Liver (tissue), 8 donors: ENCODE measurements at regions not wholly inside any gene's neighbourhood (a gene's known extent, or its start where the extent isn't known, plus 50 kb on each side); places are given as distances from the start of the nearest gene placed in this dataset.

Experiments
- DNase-seq: peaks from one replicate; pipeline ENCODE4 v3.0.0-alpha.2; 2017; ENCODE audit warnings: low spot score
- H3K27ac ChIP-seq, 2 donors: one replicate each; pipeline ENCODE4 v1.7.0; 2013; ENCODE audit warnings: inconsistent platforms in 2 of 2, low read length in 2 of 2, control low read depth in 1 of 2, low read depth in 1 of 2, mild to moderate bottlenecking in 1 of 2
- H3K27me3 ChIP-seq, 4 donors: one replicate each; pipeline versions ENCODE4 v1.6.1 to v1.7.0; 2013; ENCODE audit warnings: low read length in 3 of 4, inconsistent platforms in 1 of 4, mild to moderate bottlenecking in 1 of 4, moderate library complexity in 1 of 4; ENCODE audit not compliant: control insufficient read depth in 4 of 4, insufficient read depth in 4 of 4
- H3K36me3 ChIP-seq, 4 donors: one replicate each; pipeline versions ENCODE4 v1.6.1 to v1.7.0; 2013; ENCODE audit warnings: low read length in 3 of 4, mild to moderate bottlenecking in 3 of 4, low read depth in 1 of 4, moderate library complexity in 1 of 4; ENCODE audit not compliant: control insufficient read depth in 4 of 4, insufficient read depth in 3 of 4
- H3K4me1 ChIP-seq, 4 donors: one replicate each; pipeline versions ENCODE4 v1.6.1 to v1.7.0; 2013; ENCODE audit warnings: low read length in 3 of 4, mild to moderate bottlenecking in 3 of 4, moderate library complexity in 1 of 4; ENCODE audit not compliant: control insufficient read depth in 4 of 4, insufficient read depth in 4 of 4
- H3K4me3 ChIP-seq, 3 donors: one replicate each; pipeline versions ENCODE4 v1.6.1 to v1.7.0; 2013; ENCODE audit warnings: low read length in 3 of 3, control low read depth in 1 of 3, low read depth in 1 of 3, mild to moderate bottlenecking in 1 of 3
- H3K9ac ChIP-seq, 2 donors: one replicate each; pipeline ENCODE4 v1.7.0; 2013; ENCODE audit warnings: low read length in 2 of 2, mild to moderate bottlenecking in 2 of 2, moderate library complexity in 2 of 2, control low read depth in 1 of 2, low read depth in 1 of 2
- H3K9me3 ChIP-seq, 4 donors: one replicate each; pipeline versions ENCODE4 v1.6.1 to v1.7.0; 2013; ENCODE audit warnings: low read length in 3 of 4; ENCODE audit not compliant: control insufficient read depth in 4 of 4
- CTCF ChIP-seq: fragments of 150-350 bp; IDR thresholded peaks from 2 replicates; pipeline ENCODE4 v1.5.1; 2017; ENCODE audit warnings: improper control_type of control experiment, low read depth, low read length; ENCODE audit not compliant: missing input control
- EGR1 ChIP-seq, 2 donors: IDR thresholded peaks; 2 replicates each; pipeline ENCODE4 v1.6.1; 2016 to 2018; ENCODE audit warnings: antibody characterized with exemption in 2 of 2, low read depth in 2 of 2
- FOXA1 ChIP-seq: IDR thresholded peaks from 2 replicates; pipeline ENCODE4 v1.6.1; 2016; ENCODE audit warnings: antibody characterized with exemption
- FOXA2 ChIP-seq: IDR thresholded peaks from 2 replicates; pipeline ENCODE4 v1.6.1; 2016; ENCODE audit warnings: antibody characterized with exemption
- GABPA ChIP-seq, 2 donors: IDR thresholded peaks in 1 of 2; conservative IDR thresholded peaks in 1 of 2; 2 replicates each; pipeline ENCODE4 v1.6.1; 2016; ENCODE audit warnings: antibody characterized with exemption in 2 of 2, mild to moderate bottlenecking in 1 of 2, moderate library complexity in 1 of 2
- HNF4A ChIP-seq, 2 donors: conservative IDR thresholded peaks; 2 replicates each; pipeline ENCODE4 v1.6.1; 2016; ENCODE audit warnings: antibody characterized with exemption in 2 of 2, mild to moderate bottlenecking in 2 of 2
- HNF4G ChIP-seq: IDR thresholded peaks from 2 replicates; pipeline ENCODE4 v1.6.1; 2016; ENCODE audit warnings: antibody characterized with exemption
- JUND ChIP-seq, 2 donors: IDR thresholded peaks; 2 replicates each; pipeline ENCODE4 v1.6.1; 2016; ENCODE audit warnings: antibody characterized with exemption in 2 of 2
- NR2F2 ChIP-seq: IDR thresholded peaks from 2 replicates; pipeline ENCODE4 v1.6.1; 2016; ENCODE audit warnings: antibody characterized with exemption
- RAD21 ChIP-seq, 2 donors: IDR thresholded peaks; 2 replicates each; pipeline ENCODE4 v1.6.1; 2016; ENCODE audit warnings: antibody characterized with exemption in 2 of 2, mild to moderate bottlenecking in 2 of 2
- REST ChIP-seq: IDR thresholded peaks from 2 replicates; pipeline ENCODE4 v1.6.1; 2016; ENCODE audit warnings: antibody characterized with exemption, mild to moderate bottlenecking
- RXRA ChIP-seq, 2 donors: IDR thresholded peaks; 2 replicates each; pipeline ENCODE4 v1.6.1; 2017 to 2018; ENCODE audit warnings: antibody characterized with exemption in 2 of 2, mild to moderate bottlenecking in 1 of 2
- SP1 ChIP-seq: IDR thresholded peaks from 2 replicates; pipeline ENCODE4 v1.6.1; 2018; ENCODE audit warnings: antibody characterized with exemption, mild to moderate bottlenecking
- TAF1 ChIP-seq: conservative IDR thresholded peaks from 2 replicates; pipeline ENCODE4 v1.6.1; 2016; ENCODE audit warnings: antibody characterized with exemption, mild to moderate bottlenecking
- YY1 ChIP-seq: IDR thresholded peaks from 2 replicates; pipeline ENCODE4 v1.6.1; 2016; ENCODE audit warnings: antibody characterized with exemption, mild to moderate bottlenecking
- ZBTB33 ChIP-seq: IDR thresholded peaks from 2 replicates; pipeline ENCODE4 v1.6.1; 2016; ENCODE audit warnings: antibody characterized with exemption
- WGBS: extraction: QIAGEN DNeasy Blood & Tissue Kit; methylation state at CpG from one replicate; pipeline ENCODE4 v1.1.7; 2013; 5-methylcytosine and 5-hydroxymethylcytosine counted together
- TF ChIP-seq, protein P1 (sequence below): IDR thresholded peaks from 2 replicates; pipeline ENCODE4 v1.6.1; 2016; ENCODE audit warnings: antibody characterized with exemption
- TF ChIP-seq, protein P2 (sequence below): IDR thresholded peaks from 2 replicates; pipeline ENCODE4 v1.6.1; 2016; ENCODE audit warnings: antibody characterized with exemption
- donor health status: healthy.
- donor health status: healthy.
- donor health status: healthy.
- donor health status: healthy.
- donor health status: healthy.

DNA sequence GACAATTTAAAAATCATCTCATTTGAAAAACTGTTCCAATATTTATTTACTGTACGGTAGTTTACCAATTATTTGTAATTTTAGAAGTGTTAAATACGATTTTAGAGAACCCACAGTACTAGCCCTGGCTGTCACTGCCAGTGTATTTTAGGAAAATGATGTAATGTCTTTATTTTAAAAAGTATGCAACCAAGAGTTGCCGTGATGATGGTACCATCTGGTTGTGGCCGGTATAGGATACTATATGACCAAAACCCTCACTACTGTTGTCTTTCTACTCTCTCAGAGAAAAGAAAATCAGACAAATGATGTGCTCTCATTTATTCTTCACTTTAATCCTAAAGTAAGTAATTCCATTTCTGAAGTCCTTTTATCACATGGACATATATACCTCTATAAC, 395.0 kb downstream of the FOXG1 start:
- WGBS, result 68% methylated on average over 4 of the region's 4 CpGs
- TF ChIP-seq ZBTB33, result no peak
- TF ChIP-seq RAD21 (IDR thresholded peaks at IDR 0.05), result no peak
- TF ChIP-seq SP1, result no peak
- TF ChIP-seq YY1, result no peak
- TF ChIP-seq REST, result no peak
- no peak for TF ChIP-seq HNF4A (conservative IDR thresholded peaks at IDR 0.05)
- no peak for TF ChIP-seq FOXA2
- no peak for TF ChIP-seq JUND (IDR thresholded peaks at IDR 0.05)

DNA sequence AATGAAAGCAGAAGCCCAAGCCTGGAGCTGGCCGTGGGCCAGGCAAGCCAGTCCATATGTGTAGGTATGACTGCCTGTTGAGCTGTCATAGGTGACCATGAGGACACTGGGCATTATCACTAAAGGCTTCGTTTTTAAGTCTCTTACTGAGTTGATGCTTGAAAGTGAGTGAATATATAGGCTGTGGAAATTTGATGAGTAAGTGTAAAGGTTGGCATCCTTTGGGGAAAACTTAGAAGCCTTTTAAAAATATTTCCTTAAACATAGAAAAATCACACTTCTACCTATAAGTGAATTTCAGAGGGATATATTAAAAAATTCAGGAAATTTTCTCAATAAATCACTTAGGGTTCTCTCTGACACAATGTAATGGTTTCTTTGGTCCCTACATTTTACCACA, 396.5 kb downstream of the FOXG1 start:
- Histone ChIP-seq H3K36me3 (no peaks in the 10 kb centered on the region), H3K27me3 (no peaks in the 10 kb centered on the region), H3K9ac (no peak overlapping the region), H3K27ac (no peak overlapping the region), H3K4me3 (no peak overlapping the region), H3K4me1 (no peaks in the 10 kb centered on the region), H3K9me3 (no peaks in the 10 kb centered on the region)
- no peak for TF ChIP-seq HNF4G
- TF ChIP-seq FOXA2, result no peak
- no peak for TF ChIP-seq SP1
- TF ChIP-seq TAF1, result no peak
- TF ChIP-seq, protein P1, sequence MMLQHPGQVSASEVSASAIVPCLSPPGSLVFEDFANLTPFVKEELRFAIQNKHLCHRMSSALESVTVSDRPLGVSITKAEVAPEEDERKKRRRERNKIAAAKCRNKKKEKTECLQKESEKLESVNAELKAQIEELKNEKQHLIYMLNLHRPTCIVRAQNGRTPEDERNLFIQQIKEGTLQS, result no peak
- TF ChIP-seq, protein P2, sequence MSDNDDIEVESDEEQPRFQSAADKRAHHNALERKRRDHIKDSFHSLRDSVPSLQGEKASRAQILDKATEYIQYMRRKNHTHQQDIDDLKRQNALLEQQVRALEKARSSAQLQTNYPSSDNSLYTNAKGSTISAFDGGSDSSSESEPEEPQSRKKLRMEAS, result no peak
- TF ChIP-seq YY1, result no peak
- no peak for TF ChIP-seq RAD21 (IDR thresholded peaks at IDR 0.05)
- no peak for TF ChIP-seq NR2F2
- no peak for TF ChIP-seq CTCF
- no peak for TF ChIP-seq FOXA1
- TF ChIP-seq EGR1 (IDR thresholded peaks at IDR 0.05; ENCODE audit: low read depth in 2 of 2), result no peak
- TF ChIP-seq RXRA (IDR thresholded peaks at IDR 0.05), result no peak
- TF ChIP-seq JUND (IDR thresholded peaks at IDR 0.05), result no peak
- no peak for TF ChIP-seq HNF4A (conservative IDR thresholded peaks at IDR 0.05)
- TF ChIP-seq GABPA (IDR thresholded peaks at IDR 0.05 in 1 of 2, conservative IDR thresholded peaks at IDR 0.05 in 1 of 2), result no peak
- TF ChIP-seq REST, result no peak
- no peak for DNase-seq
- 26% methylated on average over 2 of the region's 2 CpGs for WGBS

More for the DNA sequence above, 395.0 kb downstream of the FOXG1 start:
- H3K36me3 ChIP-seq, result no peaks in the 10 kb centered on the region
- no peak overlapping the region for H3K9ac ChIP-seq
- no peak overlapping the region for H3K27ac ChIP-seq
- H3K9me3 ChIP-seq, result no peaks in the 10 kb centered on the region
- no peaks in the 10 kb centered on the region for H3K4me1 ChIP-seq
- no peak for DNase-seq
- H3K4me3 ChIP-seq, result no peak overlapping the region
- H3K27me3 ChIP-seq, result no peaks in the 10 kb centered on the region
